GM12892 (cell line): ENCODE measurements at regions not wholly inside any gene's neighbourhood (a gene's known extent, or its start where the extent isn't known, plus 50 kb on each side); places are given as distances from the start of the nearest gene placed in this dataset.

ENCODE experiments used
- POLR2A ChIP-seq: IDR thresholded peaks from 2 replicates; pipeline ENCODE4 v1.6.1; 2011; ENCODE audit warnings: low read depth, low read length, control low read depth
- TAF1 ChIP-seq: IDR thresholded peaks from 2 replicates; pipeline ENCODE4 v1.6.1; 2011; ENCODE audit warnings: low read depth, mild to moderate bottlenecking, control low read depth, low read length, borderline replicate concordance

- TF ChIP-seq POLR2A: no peak
- no peak for TF ChIP-seq TAF1
Observed at GRCh38 chr3:116930786-116931185, 221.2 kb downstream of the TUSC7 start.
